IMR-90 (cell line): ENCODE measurements at regions not wholly inside any gene's neighbourhood (a gene's known extent, or its start where the extent isn't known, plus 50 kb on each side); places are given as distances from the start of the nearest gene placed in this dataset.

Source experiments
- ATAC-seq: fragments of 200-7000 bp; cut with Tn5 transposase; 2 replicates; pipeline ENCODE4 v1.9.1; 2020; ENCODE audit warnings: low read depth, mild to moderate bottlenecking, moderate library complexity
- BruUV-seq: library from RNA; stranded (reverse); fragments of 400-500 nt; replicated peaks from 2 replicates; lab custom pipeline; 2021; lab: Mats Ljungman, UMichigan
- CTCF ChIA-PET: fragments of 300-600 bp; formaldehyde crosslinking; extraction: SDS; loops from one replicate; lab custom pipeline; 2021; ENCODE audit warnings: antibody characterized with exemption; lab: Yijun Ruan, JAX
- POLR2A ChIA-PET: fragments of 300-600 bp; sonication (Branson Sonifier 250); formaldehyde crosslinking; loops from one replicate; lab custom pipeline; 2022; ENCODE audit warnings: antibody characterized with exemption; ENCODE audit not compliant: unreplicated experiment; lab: Charles Lee
- DNase-seq: peaks from one replicate; pipeline ENCODE4 v3.0.0; 2013
- H2AFZ ChIP-seq: replicated peaks from 2 replicates; pipeline ENCODE3; 2013; ENCODE audit warnings: low read length, mild to moderate bottlenecking; ENCODE audit not compliant: poor library complexity
- H2AK5ac ChIP-seq: 2 replicates; pipeline ENCODE4 v1.6.1; 2013; ENCODE audit warnings: low read depth, low read length, inconsistent platforms
- H2AK9ac ChIP-seq: replicated peaks from 2 replicates; pipeline ENCODE3; 2013; ENCODE audit warnings: mild to moderate bottlenecking, low read depth, low read length, moderate library complexity; ENCODE audit not compliant: poor library complexity
- H2BK120ac ChIP-seq: 2 replicates; pipeline ENCODE4 v1.6.1; 2013; ENCODE audit warnings: low read depth, low read length, inconsistent platforms
- H2BK15ac ChIP-seq: 3 replicates; pipeline ENCODE4 v1.6.1; 2013; ENCODE audit warnings: low read depth, low read length, inconsistent platforms
- H2BK20ac ChIP-seq: 2 replicates; pipeline ENCODE4 v1.6.1; 2013; ENCODE audit warnings: low read depth, mild to moderate bottlenecking, inconsistent platforms, low read length, moderate library complexity
- H2BK5ac ChIP-seq: 2 replicates; pipeline ENCODE4 v1.6.1; 2013; ENCODE audit warnings: mild to moderate bottlenecking, low read depth, low read length, inconsistent platforms; ENCODE audit not compliant: poor library complexity, severe bottlenecking
- H3K14ac ChIP-seq: replicated peaks from 2 replicates; pipeline ENCODE4 v1.6.1; 2013; ENCODE audit warnings: low read depth, low read length, inconsistent platforms
- H3K18ac ChIP-seq: 2 replicates; pipeline ENCODE4 v1.6.1; 2013; ENCODE audit warnings: low read depth, low read length, control low read depth
- H3K23ac ChIP-seq: 2 replicates; pipeline ENCODE4 v1.6.1; 2013; ENCODE audit warnings: low read depth, low read length, inconsistent platforms
- H3K27ac ChIP-seq: 2 replicates; pipeline ENCODE4 v1.5.1; 2013; ENCODE audit warnings: mild to moderate bottlenecking, control low read depth, low read length; ENCODE audit not compliant: insufficient read depth
- H3K27me3 ChIP-seq: 2 replicates; pipeline ENCODE4 v1.6.1; 2013; ENCODE audit warnings: low read length; ENCODE audit not compliant: control insufficient read depth, insufficient read depth
- H3K36me3 ChIP-seq: 2 replicates; pipeline ENCODE4 v1.6.1; 2013; ENCODE audit warnings: low read length, mixed read lengths; ENCODE audit not compliant: control insufficient read depth, insufficient read depth
- H3K4ac ChIP-seq: 2 replicates; pipeline ENCODE4 v1.6.1; 2013; ENCODE audit warnings: low read depth, low read length, inconsistent platforms
- H3K4me1 ChIP-seq: 2 replicates; pipeline ENCODE4 v1.6.1; 2013; ENCODE audit warnings: low read length, mixed read lengths; ENCODE audit not compliant: control insufficient read depth, insufficient read depth
- H3K4me2 ChIP-seq: 2 replicates; pipeline ENCODE4 v1.6.1; 2013; ENCODE audit warnings: low read depth, mild to moderate bottlenecking, control low read depth, low read length, moderate library complexity
- H3K4me3 ChIP-seq: 2 replicates; pipeline ENCODE4 v1.5.1; 2013; ENCODE audit warnings: low read depth, mild to moderate bottlenecking, control low read depth, low read length, moderate library complexity; ENCODE audit not compliant: insufficient read depth
- H3K56ac ChIP-seq: 2 replicates; pipeline ENCODE4 v1.6.1; 2013; ENCODE audit warnings: low read length, inconsistent platforms; ENCODE audit not compliant: insufficient read depth; ENCODE audit errors: extremely low read depth
- H3K79me1 ChIP-seq, 2 experiments: 2 replicates each; pipeline ENCODE4 v1.6.1; 2013; ENCODE audit warnings: low read length in 2 of 2, inconsistent platforms in 1 of 2, low read depth in 1 of 2
- H3K9ac ChIP-seq: 2 replicates; pipeline ENCODE4 v1.6.1; 2013; ENCODE audit warnings: low read depth, low read length, control low read depth
- H3K9me1 ChIP-seq: 2 replicates; pipeline ENCODE4 v1.6.1; 2013; ENCODE audit warnings: low read length, inconsistent platforms; ENCODE audit not compliant: insufficient read depth
- H3K9me3 ChIP-seq: 2 replicates; pipeline ENCODE4 v1.6.1; 2013; ENCODE audit warnings: low read length; ENCODE audit not compliant: control insufficient read depth, insufficient read depth
- H4K20me1 ChIP-seq: 2 replicates; pipeline ENCODE4 v1.6.1; 2013; ENCODE audit warnings: low read length, inconsistent platforms; ENCODE audit not compliant: insufficient read depth
- H4K5ac ChIP-seq: 2 replicates; pipeline ENCODE4 v1.6.1; 2013; ENCODE audit warnings: mild to moderate bottlenecking, low read depth, low read length, control low read depth
- H4K8ac ChIP-seq, 2 experiments: 2 replicates each; pipeline ENCODE4 v1.6.1; 2013; ENCODE audit warnings: low read depth in 2 of 2, low read length in 2 of 2, control low read depth in 1 of 2, inconsistent platforms in 1 of 2
- H4K91ac ChIP-seq: 2 replicates; pipeline ENCODE4 v1.6.1; 2013; ENCODE audit warnings: low read depth, low read length, inconsistent platforms; ENCODE audit not compliant: insufficient read depth
- RFX5 ChIP-seq: IDR thresholded peaks from 2 replicates; pipeline ENCODE4 v1.8.0; 2012; ENCODE audit warnings: low read depth, mild to moderate bottlenecking, low read length, moderate library complexity
- whole genome bisulfite sequencing, 2 experiments: methylation state at CpG; one replicate each; pipeline versions ENCODE4 v1.1.5 to v1.1.7; 2013; ENCODE audit warnings: missing lambda C conversion rate in 2 of 2; ENCODE audit not compliant: insufficient read length in 1 of 2; ENCODE audit errors: extremely low coverage in 2 of 2; 5-methylcytosine and 5-hydroxymethylcytosine counted together
- dilution Hi-C: fragments of 300-500 bp; cut with HindIII; formaldehyde crosslinking; loops from one replicate; pipeline ENCODE4 v1.14.3; 2018; ENCODE audit warnings: low sequenced_read_pairs; ENCODE audit not compliant: unreplicated experiment
- in situ Hi-C: fragments of 300-500 bp; cut with MboI; formaldehyde crosslinking; loops from 3 replicates; pipeline ENCODE4 v1.14.3; 2019; ENCODE audit warnings: low sequenced_read_pairs, inconsistent platforms, mixed read lengths
- intact Hi-C: fragments of 100-400 bp; cut with micrococcal nuclease; formaldehyde crosslinking; loops from 2 replicates; pipeline ENCODE4 v1.10.0; 2022

DNA sequence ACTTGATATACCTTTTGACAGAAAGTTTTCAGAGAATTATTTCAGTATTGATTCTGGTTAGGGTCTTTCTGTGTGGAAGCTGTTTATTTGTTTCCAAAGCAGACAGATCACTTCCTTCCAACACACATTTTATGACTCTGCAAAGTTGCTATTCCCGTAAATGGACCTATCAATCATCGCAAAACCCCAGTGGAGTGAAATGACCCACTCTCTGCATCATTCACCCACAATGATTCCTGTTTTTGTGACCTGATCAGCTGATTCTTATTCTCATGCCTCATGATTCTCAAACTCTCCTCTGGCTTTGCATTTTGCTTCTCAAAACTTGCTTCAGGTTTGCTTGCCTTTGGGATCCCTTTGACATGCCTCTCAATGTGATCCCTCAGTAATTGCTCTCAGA lies 453.7 kb downstream of the PCDH17 start:
- CTCF ChIA-PET: no interaction called here
- H3K9ac ChIP-seq: no peak overlapping the region
- 43% methylated on average over 2 of the region's 2 CpGs; no CpG with 5 or more reads in 1 of the 2 experiments for WGBS, 2 experiments
- H2AK9ac ChIP-seq: no peak overlapping the region
- H3K56ac ChIP-seq: no peak overlapping the region
- no peak overlapping the region for H2BK120ac ChIP-seq
- no peaks in the 10 kb centered on the region for H3K79me1 ChIP-seq
- DNase-seq (no peak), ATAC-seq (no peak)
- no peaks in the 10 kb centered on the region for H3K36me3 ChIP-seq
- no peak for TF ChIP-seq RFX5
- H2AFZ ChIP-seq: no peak overlapping the region
- H3K18ac ChIP-seq: no peak overlapping the region
- H3K4me2 ChIP-seq: no peak overlapping the region
- no peak overlapping the region for H4K5ac ChIP-seq
- H4K91ac ChIP-seq: no peak overlapping the region
- H2BK20ac ChIP-seq: no peak overlapping the region
- no peaks in the 10 kb centered on the region for H3K9me1 ChIP-seq
- H2BK5ac ChIP-seq: no peak overlapping the region
- in situ Hi-C loops (no loop called here), intact Hi-C loops (no loop called here), dilution Hi-C loops (no loop called here)
- POLR2A ChIA-PET: no interaction called here
- H3K4me1 ChIP-seq: no peaks in the 10 kb centered on the region
- no peak overlapping the region for H3K23ac ChIP-seq
- no peak overlapping the region for H4K8ac ChIP-seq
- H3K4ac ChIP-seq: no peak overlapping the region
- H3K9me3 ChIP-seq: peaks cover 3% of the 10 kb centered on the region; the same call in 1 of the 2 replicates
- no peak overlapping the region for H2AK5ac ChIP-seq
- no peaks in the 10 kb centered on the region for H4K20me1 ChIP-seq
- H3K4me3 ChIP-seq: no peak overlapping the region
- no peaks in the 10 kb centered on the region for H3K27me3 ChIP-seq
- no peak overlapping the region for H3K14ac ChIP-seq
- BruUV-seq: no TSS peak
- no peak overlapping the region for H3K27ac ChIP-seq
- no peak overlapping the region for H2BK15ac ChIP-seq
